OCI-LY3 (cell line): ENCODE measurements at regions not wholly inside any gene's neighbourhood (a gene's known extent, or its start where the extent isn't known, plus 50 kb on each side); places are given as distances from the start of the nearest gene placed in this dataset.

Experiments used
- EZH2phosphoT487 ChIP-seq: fragments of 200-600 bp; shearing (Covaris generic); IDR thresholded peaks from 2 replicates; pipeline ENCODE4 v1.6.1; 2018; ENCODE audit warnings: antibody characterized with exemption, mixed run types, low read depth
- TF ChIP-seq, protein P1 (sequence below): fragments of 200-600, 300-600 bp; sonication (generic); IDR thresholded peaks from 2 replicates; pipeline ENCODE4 v1.5.1; 2014; ENCODE audit warnings: antibody characterized with exemption, low read length, low read depth

- TF ChIP-seq, protein P1, sequence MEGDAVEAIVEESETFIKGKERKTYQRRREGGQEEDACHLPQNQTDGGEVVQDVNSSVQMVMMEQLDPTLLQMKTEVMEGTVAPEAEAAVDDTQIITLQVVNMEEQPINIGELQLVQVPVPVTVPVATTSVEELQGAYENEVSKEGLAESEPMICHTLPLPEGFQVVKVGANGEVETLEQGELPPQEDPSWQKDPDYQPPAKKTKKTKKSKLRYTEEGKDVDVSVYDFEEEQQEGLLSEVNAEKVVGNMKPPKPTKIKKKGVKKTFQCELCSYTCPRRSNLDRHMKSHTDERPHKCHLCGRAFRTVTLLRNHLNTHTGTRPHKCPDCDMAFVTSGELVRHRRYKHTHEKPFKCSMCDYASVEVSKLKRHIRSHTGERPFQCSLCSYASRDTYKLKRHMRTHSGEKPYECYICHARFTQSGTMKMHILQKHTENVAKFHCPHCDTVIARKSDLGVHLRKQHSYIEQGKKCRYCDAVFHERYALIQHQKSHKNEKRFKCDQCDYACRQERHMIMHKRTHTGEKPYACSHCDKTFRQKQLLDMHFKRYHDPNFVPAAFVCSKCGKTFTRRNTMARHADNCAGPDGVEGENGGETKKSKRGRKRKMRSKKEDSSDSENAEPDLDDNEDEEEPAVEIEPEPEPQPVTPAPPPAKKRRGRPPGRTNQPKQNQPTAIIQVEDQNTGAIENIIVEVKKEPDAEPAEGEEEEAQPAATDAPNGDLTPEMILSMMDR = no peak
- TF ChIP-seq EZH2phosphoT487 = no peak
Observed at GRCh38 chr2:226154610-226155009, 645.0 kb downstream of the IRS1 start.
